Bone marrow (tissue), 2 donors: ENCODE measurements at regions not wholly inside any gene's neighbourhood (a gene's known extent, or its start where the extent isn't known, plus 50 kb on each side); places are given as distances from the start of the nearest gene placed in this dataset.

Experiments
- DNase-seq, 2 donors: peaks; one replicate each; lab custom pipeline; 2025; lab: John Stamatoyannopoulos, UW

- DNase-seq: no peak
Measured at GRCh38 chr6:10048370-10049297, 366.2 kb downstream of the TFAP2A start.

- no peak for DNase-seq
Measured at GRCh38 chr6:10042280-10042679, 372.6 kb downstream of the TFAP2A start.

- DNase-seq: no peak
Measured at GRCh38 chr6:10033223-10033829, 381.5 kb downstream of the TFAP2A start.

- no peak for DNase-seq
Measured at GRCh38 chr6:10031617-10032016, 383.3 kb downstream of the TFAP2A start.

- no peak for DNase-seq
Measured at GRCh38 chr6:10030942-10031537, 383.8 kb downstream of the TFAP2A start.

DNA sequence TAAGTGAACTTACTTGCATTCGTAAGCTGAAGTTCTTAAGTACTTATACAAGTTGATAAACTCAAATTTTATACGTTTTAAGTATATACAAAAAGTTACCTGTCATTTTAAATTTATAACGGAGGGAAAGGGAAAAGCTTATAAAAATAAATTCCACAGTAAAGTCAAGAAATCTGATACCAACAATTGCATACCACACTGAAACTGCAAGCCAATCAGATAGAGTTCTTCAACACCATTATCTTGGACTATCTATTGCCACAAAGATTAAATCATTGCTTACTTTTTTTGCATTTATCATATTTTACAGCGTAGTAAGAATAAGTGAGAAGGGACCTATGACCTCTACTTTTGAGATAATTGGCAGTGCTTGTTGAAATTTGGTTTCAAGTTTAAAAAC is 386.7 kb downstream of the TFAP2A start:
- no peak for DNase-seq

DNA sequence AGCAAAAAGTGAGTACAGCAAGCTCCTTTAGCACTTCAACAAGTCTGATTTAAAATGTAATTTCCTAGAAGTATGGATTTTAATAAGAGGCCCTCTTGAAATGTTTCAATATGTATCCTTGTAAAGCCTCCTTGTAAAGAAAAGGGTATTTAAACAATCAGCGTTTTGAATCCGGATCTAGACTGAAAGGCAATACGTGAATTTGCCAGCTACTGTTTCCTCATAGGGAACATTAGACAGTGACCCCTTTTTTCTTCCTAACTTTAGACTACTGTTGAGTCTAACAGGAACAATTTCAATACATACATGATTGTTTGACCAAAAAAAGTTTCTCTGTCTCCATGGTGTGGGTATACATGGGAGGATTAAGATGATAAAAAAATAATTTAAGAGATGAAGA is 395.0 kb downstream of the TFAP2A start:
- DNase-seq: no peak

DNA sequence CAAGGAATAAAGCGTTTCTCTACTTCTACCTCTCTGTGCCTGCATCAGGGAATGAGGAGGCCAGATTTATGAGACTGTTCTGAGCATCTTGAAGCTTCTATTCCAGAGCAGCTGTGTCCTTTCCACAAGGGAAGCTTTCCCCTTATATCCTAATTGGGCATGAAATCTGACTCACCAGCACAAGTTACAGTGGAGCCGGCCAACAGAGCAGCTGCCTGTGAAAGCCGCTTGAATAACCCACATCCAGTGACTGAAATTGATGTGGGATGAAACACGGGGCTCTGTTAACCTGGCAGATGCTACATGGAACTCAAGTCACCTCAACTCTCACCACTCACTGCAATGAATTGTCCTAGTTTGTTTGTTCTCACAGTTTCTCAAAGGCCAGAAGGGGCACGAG is 400.3 kb downstream of the TFAP2A start:
- no peak for DNase-seq

DNA sequence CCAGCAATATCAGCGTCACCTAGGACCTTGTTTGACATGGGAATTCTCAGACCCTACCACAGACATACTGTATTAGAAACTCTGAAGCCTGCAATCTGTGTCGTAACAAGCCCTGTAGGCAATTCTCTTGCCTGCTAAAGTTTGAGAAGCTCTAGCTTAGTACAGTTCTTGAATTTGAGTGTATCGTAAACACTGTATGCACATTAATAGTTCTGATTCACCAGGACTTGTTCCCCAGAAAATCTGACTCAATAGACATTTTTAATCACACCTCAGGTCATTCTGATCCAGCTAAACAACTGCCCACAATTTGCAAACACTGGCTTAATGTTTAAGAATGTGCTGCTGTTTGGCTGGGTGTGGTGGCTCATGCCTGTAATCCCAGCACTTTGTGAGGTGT is 414.3 kb downstream of the TFAP2A start:
- no peak for DNase-seq

- DNase-seq: no peak
Measured at GRCh38 chr6:9999796-10000195, 415.1 kb downstream of the TFAP2A start.

- no peak for DNase-seq
Measured at GRCh38 chr6:9986273-9986672, 428.6 kb downstream of the TFAP2A start.

DNA sequence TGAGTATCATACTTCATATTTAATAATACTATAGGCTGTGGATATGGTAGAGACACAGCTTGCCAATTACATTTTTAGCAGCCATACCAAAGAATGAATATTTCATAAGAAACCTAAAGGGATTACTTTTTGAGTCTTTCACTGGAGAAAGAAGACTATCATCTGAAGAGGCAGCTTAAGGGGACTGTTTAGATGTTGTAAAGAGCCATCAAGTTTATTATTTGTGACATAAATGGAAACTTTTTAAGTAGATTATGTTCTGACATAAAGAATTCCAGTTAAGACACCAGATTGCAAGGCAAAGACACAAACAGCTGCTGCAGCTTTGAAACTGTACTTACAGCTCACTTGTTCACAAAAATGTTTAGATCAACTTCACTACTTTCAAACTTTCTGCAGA is 429.4 kb downstream of the TFAP2A start:
- no peak for DNase-seq

DNA sequence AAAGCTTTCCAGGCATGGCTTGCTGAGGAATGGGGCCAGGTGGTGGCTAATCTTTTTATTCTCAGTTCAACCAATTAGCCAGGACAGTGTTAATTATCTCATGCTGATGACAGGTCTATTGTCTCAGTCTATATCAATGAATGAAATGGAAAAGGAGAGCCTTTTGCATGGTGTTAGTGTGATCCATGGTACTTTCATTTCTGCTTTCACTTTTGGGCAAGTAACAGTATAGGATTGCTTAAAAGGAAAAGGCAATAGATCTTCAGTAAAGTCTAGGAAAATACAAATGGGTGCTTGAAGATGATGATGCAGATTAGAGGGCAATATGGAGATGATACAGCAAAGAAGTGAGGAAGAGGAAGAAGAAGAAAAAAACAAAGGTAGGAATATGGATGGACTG is 430.3 kb downstream of the TFAP2A start:
- DNase-seq: no peak

GRCh38 chr6:9983168-9983567 is 431.7 kb downstream of the TFAP2A start:
- no peak for DNase-seq

GRCh38 chr6:9982215-9982614 is 432.7 kb downstream of the TFAP2A start:
- no peak for DNase-seq

- DNase-seq: no peak
Measured at GRCh38 chr6:9979996-9980395, 434.9 kb downstream of the TFAP2A start.

- DNase-seq: no peak
Measured at GRCh38 chr6:9978480-9978879, 436.4 kb downstream of the TFAP2A start.

GRCh38 chr6:9977411-9977810 is 437.5 kb downstream of the TFAP2A start:
- DNase-seq: no peak

- no peak for DNase-seq
Measured at GRCh38 chr6:9961646-9962045, 453.2 kb downstream of the TFAP2A start.

DNA sequence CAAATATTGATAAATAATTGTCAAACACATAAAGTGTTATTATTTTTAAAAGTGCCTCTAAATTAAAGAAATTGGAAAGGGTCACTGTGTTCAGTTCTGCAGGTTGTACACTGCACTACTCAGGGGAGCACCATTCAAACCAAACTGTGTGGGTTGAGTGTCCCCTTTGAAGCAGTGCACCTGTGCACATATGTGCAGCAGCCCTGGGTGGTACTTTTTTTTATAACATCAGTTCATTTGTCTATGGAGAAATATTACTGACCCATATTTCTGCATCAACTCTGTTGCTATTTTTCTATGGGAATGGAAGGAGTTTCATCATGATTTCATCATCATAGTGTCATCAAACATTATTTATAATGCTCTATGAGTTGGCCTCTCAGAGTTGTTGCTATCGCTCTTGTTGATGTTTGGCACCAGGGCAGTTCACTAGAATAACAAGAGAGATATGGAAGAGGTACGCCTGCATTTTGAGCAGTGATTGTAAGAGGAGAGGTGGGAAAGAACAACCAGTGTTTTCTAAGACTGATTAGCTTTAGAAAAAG is 457.6 kb downstream of the TFAP2A start:
- no peak for DNase-seq

- no peak for DNase-seq
Measured at GRCh38 chr6:9948678-9949077, 466.2 kb downstream of the TFAP2A start.

DNA sequence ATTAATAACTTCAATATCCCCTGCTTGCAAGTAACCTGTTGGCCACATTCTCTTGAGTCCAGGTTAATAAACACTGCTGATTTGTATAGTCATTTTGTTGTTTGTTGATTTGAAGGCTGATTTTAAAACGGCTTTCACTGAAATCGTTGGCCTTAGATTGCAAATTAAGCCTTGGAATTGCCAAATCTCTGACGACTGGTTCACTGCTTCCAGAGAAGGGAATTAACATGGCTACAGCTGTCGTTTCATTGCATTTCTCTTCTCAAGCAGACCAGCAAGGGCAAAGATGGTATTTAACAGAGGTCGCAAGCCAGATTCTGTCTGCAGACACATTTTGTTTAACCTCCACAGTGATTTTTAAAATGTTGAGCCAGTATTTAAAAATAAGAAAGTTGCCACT is 470.9 kb downstream of the TFAP2A start:
- no peak for DNase-seq

DNA sequence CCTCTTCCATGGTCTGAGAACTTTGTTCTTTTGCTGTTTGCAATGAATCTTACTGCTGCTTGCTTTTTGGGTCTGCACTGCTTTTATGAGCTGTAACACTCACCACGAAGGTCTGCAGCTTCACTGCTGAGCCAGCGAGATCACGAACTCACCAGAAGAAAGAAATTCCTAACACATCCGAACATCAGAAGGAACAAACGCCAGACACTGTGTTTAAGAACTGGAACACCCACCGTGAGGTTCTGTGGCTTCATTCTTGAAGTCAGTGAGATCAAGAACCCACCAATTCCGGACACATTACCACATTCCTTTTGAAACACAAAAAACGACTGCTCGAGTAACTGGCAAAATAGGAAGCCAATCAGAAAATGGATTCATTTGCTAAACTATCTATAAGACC is 471.8 kb downstream of the TFAP2A start:
- no peak for DNase-seq
